ENCODE measurements at regions not wholly inside any gene's neighbourhood (a gene's known extent, or its start where the extent isn't known, plus 50 kb on each side); places are given as distances from the start of the nearest gene placed in this dataset.

GRCh38 chr1:98210064-98210463, 289.2 kb upstream of the DPYD start:
- no peak for DNase-seq (ENCODE audit: low spot score)

- DNase-seq (ENCODE audit: low spot score): no peak
These were observed 284.6 kb upstream of the DPYD start for GRCh38 chr1:98205291-98206017.

GRCh38 chr1:98203466-98203865, 282.6 kb upstream of the DPYD start:
- DNase-seq (ENCODE audit: low spot score): no peak

- DNase-seq (ENCODE audit: low spot score): no peak
These were observed 280.8 kb upstream of the DPYD start for GRCh38 chr1:98201666-98202081.

- no peak for DNase-seq (ENCODE audit: low spot score)
These were observed 276.5 kb upstream of the DPYD start for GRCh38 chr1:98197356-98197755.

GRCh38 chr1:98196012-98196411, 275.2 kb upstream of the DPYD start:
- DNase-seq (ENCODE audit: low spot score): no peak

GRCh38 chr1:98188774-98189173, 267.9 kb upstream of the DPYD start:
- DNase-seq (ENCODE audit: low spot score): no peak

GRCh38 chr1:98184856-98185255, 264.0 kb upstream of the DPYD start:
- no peak for DNase-seq (ENCODE audit: low spot score)

GRCh38 chr1:98181036-98181764, 260.4 kb upstream of the DPYD start:
- DNase-seq (ENCODE audit: low spot score): no peak

GRCh38 chr1:98179151-98179773, 258.4 kb upstream of the DPYD start:
- no peak for DNase-seq (ENCODE audit: low spot score)

- DNase-seq (ENCODE audit: low spot score): no peak
These were observed 256.9 kb upstream of the DPYD start for GRCh38 chr1:98177751-98178150.

- DNase-seq (ENCODE audit: low spot score): no peak
These were observed 256.1 kb upstream of the DPYD start for GRCh38 chr1:98176936-98177335.

GRCh38 chr1:98176414-98176813, 255.6 kb upstream of the DPYD start:
- no peak for DNase-seq (ENCODE audit: low spot score)

- no peak for DNase-seq (ENCODE audit: low spot score)
These were observed 251.7 kb upstream of the DPYD start for GRCh38 chr1:98172578-98172977.

- DNase-seq (ENCODE audit: low spot score): no peak
These were observed 251.2 kb upstream of the DPYD start for GRCh38 chr1:98172022-98172421.

GRCh38 chr1:98164509-98164908, 243.7 kb upstream of the DPYD start:
- no peak for DNase-seq (ENCODE audit: low spot score)

GRCh38 chr1:98157524-98158313, 236.9 kb upstream of the DPYD start:
- DNase-seq (ENCODE audit: low spot score): no peak

- no peak for DNase-seq (ENCODE audit: low spot score)
These were observed 226.4 kb upstream of the DPYD start for GRCh38 chr1:98147280-98147679.

GRCh38 chr1:98145655-98146054, 224.8 kb upstream of the DPYD start:
- no peak for DNase-seq (ENCODE audit: low spot score)

- DNase-seq (ENCODE audit: low spot score): no peak
These were observed 222.6 kb upstream of the DPYD start for GRCh38 chr1:98143403-98143802.

- DNase-seq (ENCODE audit: low spot score): no peak
These were observed 212.3 kb upstream of the DPYD start for GRCh38 chr1:98133131-98133530.

- DNase-seq (ENCODE audit: low spot score): no peak
These were observed 209.6 kb upstream of the DPYD start for GRCh38 chr1:98130408-98130807.

Data from ureter (tissue), 1 donor.